GM13977 (cell line): ENCODE measurements at regions not wholly inside any gene's neighbourhood (a gene's known extent, or its start where the extent isn't known, plus 50 kb on each side); places are given as distances from the start of the nearest gene placed in this dataset.

ENCODE experiments used
- DNase-seq: peaks from one replicate; pipeline ENCODE4 v3.0.0; 2012; ENCODE audit warnings: low spot score
- in situ Hi-C: fragments of 300-500 bp; cut with MboI; formaldehyde crosslinking; loops from one replicate; pipeline ENCODE4 v1.12.0; 2022; ENCODE audit warnings: low sequenced_read_pairs, low pct_unique_long_range_greater_than_20kb, mixed read lengths, inconsistent platforms; ENCODE audit not compliant: unreplicated experiment
- TF ChIP-seq, protein P1 (sequence below): IDR thresholded peaks from 2 replicates; pipeline ENCODE4 v1.5.1; 2012; ENCODE audit warnings: mild to moderate bottlenecking, control low read depth; ENCODE audit not compliant: insufficient read depth; ENCODE audit errors: extremely low read depth, missing control alignments

DNA sequence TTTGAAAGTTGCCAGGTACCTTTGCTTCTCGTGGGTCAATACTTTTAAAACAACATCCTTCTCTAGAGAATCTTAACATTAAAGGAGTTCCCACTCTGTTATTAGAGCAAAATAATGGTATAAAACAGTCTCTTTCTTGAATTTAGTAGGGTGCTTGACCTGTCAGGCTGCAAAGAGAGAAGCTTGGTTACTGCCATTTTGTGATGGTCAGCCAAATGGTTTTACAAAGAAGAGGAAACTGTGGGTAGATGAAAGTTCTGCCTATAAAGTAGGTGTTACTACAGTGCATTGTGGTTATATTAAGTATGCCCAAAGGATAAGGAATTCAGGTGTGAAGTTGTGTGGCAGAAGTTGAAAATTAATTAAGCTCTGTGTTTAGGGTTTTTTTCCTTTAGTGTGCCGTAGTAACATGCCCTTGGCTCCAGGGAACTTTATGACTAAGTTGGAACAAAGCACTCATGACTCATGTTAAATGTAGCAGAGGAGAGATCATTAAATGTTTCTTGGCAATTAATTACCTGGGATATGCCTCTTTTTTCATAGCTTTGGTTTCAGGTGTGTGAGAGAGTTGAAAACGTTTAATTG is 354.0 kb upstream of the KITLG start:
- DNase-seq = no peak
- TF ChIP-seq, protein P1, sequence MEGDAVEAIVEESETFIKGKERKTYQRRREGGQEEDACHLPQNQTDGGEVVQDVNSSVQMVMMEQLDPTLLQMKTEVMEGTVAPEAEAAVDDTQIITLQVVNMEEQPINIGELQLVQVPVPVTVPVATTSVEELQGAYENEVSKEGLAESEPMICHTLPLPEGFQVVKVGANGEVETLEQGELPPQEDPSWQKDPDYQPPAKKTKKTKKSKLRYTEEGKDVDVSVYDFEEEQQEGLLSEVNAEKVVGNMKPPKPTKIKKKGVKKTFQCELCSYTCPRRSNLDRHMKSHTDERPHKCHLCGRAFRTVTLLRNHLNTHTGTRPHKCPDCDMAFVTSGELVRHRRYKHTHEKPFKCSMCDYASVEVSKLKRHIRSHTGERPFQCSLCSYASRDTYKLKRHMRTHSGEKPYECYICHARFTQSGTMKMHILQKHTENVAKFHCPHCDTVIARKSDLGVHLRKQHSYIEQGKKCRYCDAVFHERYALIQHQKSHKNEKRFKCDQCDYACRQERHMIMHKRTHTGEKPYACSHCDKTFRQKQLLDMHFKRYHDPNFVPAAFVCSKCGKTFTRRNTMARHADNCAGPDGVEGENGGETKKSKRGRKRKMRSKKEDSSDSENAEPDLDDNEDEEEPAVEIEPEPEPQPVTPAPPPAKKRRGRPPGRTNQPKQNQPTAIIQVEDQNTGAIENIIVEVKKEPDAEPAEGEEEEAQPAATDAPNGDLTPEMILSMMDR = no peak
- in situ Hi-C loops = no loop called here

DNA sequence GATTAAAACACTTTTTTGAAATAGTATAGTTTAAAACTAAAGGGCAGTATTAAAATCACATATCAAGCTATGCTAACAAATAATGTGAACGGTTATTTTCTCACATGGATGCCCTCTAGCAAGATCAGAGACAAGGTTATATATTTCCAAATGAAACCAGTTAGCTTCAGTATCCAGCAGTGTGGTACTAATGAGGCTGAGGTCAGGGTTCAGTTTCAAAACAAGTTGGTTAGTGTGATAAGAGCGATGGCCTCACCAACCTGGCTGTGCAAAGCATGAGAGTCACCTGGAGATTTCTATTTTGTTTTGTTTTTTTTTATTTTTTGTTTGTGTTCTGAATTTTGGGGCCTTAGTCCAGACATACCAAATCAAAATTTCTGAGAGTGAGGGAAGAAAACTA is 352.2 kb upstream of the KITLG start:
- in situ Hi-C loops = no loop called here
- TF ChIP-seq, protein P1 = no peak
- DNase-seq = no peak

DNA sequence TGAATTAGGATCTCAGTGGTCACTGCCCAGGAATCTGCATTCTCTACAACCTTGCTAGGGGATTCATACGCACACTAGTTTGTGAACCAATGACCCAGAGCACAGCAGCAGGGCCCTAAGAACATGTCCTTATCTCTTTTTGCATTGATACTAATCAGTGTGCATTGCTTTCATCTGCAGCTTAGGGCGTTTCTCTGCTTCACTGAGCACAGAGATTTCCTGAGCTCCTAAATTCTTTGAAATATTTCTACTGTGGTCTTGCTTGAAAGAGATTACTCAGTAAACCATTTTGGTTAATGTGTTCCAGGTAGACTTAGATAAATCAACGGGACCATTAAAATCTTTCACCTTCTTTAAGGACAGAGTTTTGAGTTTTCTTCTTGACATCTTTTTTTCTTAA is 351.3 kb upstream of the KITLG start:
- no peak for DNase-seq
- TF ChIP-seq, protein P1 = no peak
- in situ Hi-C loops = no loop called here

DNA sequence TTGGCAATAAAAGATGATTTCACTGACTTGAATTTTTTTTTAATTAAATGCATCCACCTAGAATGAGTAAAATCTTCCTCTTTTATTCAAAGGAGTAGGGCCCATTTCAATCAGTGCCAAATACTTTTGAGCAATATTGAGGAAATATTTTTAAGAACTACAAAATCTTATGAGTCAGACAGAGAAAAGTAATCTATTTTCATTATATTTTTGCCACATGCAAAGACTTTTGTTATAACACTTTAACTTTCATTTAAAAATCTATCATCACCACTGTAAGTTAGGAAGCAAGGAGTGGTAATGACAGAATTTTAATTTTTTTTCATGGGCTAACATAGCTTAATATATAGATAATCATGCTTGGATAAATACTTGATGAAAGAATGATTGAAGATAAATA is 345.2 kb upstream of the KITLG start:
- in situ Hi-C loops = no loop called here

DNA sequence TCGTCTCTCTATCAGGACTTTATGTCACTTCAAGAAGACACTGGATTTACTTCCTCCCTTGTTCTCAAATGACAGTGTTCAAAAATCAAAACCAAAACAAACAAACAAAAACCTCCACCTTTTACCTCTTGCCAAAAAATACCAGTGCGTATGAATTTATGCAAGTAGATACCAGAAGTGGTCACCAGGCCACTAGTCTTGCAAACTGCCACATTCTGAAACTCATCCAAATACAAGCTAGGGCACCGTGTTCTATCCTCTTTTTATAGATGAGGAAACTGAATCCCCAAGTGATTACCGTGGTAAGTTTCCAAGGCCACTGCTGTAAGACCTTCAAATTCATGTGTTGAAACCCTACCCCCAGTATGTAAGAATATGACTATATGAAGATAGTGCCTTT is 343.9 kb upstream of the KITLG start:
- TF ChIP-seq, protein P1 = no peak
- in situ Hi-C loops = no loop called here
- DNase-seq = no peak

More for the DNA sequence above, 345.2 kb upstream of the KITLG start:
- no peak for DNase-seq
- TF ChIP-seq, protein P1 = no peak

DNA sequence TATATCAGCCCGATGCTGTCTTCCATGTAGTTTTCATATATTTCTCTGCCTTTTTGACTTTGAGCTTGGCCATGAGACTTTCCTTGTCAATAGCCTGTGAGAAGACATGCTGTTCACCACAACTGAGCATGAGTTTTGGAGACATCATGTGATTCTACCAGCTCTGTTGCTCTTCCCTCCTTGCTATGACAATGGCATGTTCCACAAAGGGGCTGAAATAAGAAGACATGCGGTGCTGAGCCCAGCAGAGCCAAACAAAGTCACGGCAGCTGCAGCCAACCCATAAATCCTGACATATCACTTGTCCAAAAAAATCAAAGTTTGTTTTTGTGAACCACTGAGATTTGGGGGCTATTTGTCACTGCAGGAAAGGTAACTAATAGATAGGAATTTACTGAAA is 343.4 kb upstream of the KITLG start:
- TF ChIP-seq, protein P1 = no peak
- no peak for DNase-seq
- in situ Hi-C loops = no loop called here

DNA sequence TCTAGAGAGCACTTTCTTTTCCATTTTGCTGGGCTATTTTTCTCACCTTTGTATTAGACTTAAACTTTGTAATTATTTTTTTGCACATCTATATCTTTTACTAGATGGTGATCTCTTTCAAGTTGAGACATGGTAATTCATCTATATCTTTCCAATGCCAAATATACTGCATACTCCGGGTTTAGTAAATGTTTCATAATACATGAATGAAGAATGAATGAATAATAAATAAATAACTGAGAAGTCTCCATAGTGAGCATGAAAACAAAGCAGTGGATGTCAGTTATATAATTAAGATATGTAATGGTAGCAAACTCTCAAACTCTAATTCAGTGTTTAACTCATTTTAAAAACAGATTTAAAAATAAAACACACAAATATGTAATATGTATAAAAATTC is 342.5 kb upstream of the KITLG start:
- in situ Hi-C loops = no loop called here
- no peak for DNase-seq
- TF ChIP-seq, protein P1 = no peak
